HEK293T (cell line): ENCODE measurements at regions not wholly inside any gene's neighbourhood (a gene's known extent, or its start where the extent isn't known, plus 50 kb on each side); places are given as distances from the start of the nearest gene placed in this dataset.
"Not testable (repeated sequence)": the region's sequence is repeated elsewhere in the genome, so short reads cannot be mapped to it uniquely, and the experiment has no call there.

Experiments used
- CTCF ChIA-PET: fragments of 350-600 bp; formaldehyde crosslinking; extraction: SDS; loops from one replicate; lab custom pipeline; 2021; ENCODE audit warnings: antibody characterized with exemption, inconsistent platforms; lab: Yijun Ruan, JAX
- POLR2A ChIA-PET: fragments of 350-600 bp; formaldehyde crosslinking; extraction: SDS; loops from one replicate; lab custom pipeline; 2020; ENCODE audit warnings: antibody characterized with exemption, inconsistent platforms; lab: Yijun Ruan, JAX
- DNase-seq: peaks from one replicate; pipeline ENCODE4 v3.0.0; 2012; ENCODE audit warnings: mixed read lengths; ENCODE audit errors: extremely low spot score
- ARNT ChIP-seq: fragments of 450-650 bp; IDR thresholded peaks from 2 replicates; pipeline ENCODE4 v1.6.1; 2017; ENCODE audit warnings: mild to moderate bottlenecking
- BHLHE40 ChIP-seq: fragments of 450-650 bp; IDR thresholded peaks from 2 replicates; pipeline ENCODE4 v1.6.1; 2016; ENCODE audit warnings: mild to moderate bottlenecking, moderate library complexity, borderline replicate concordance
- CTBP1 ChIP-seq: fragments of 450-650 bp; IDR thresholded peaks from 2 replicates; pipeline ENCODE4 v1.6.1; 2016; ENCODE audit warnings: borderline replicate concordance
- ELF4 ChIP-seq: fragments of 450-650 bp; IDR thresholded peaks from 2 replicates; pipeline ENCODE4 v1.6.1; 2017; ENCODE audit warnings: antibody characterized with exemption
- FOXA1 ChIP-seq: fragments of 450-650 bp; IDR thresholded peaks from 2 replicates; pipeline ENCODE4 v1.6.1; 2016; ENCODE audit warnings: mild to moderate bottlenecking
- FOXK2 ChIP-seq: fragments of 450-650 bp; IDR thresholded peaks from 2 replicates; pipeline ENCODE4 v1.6.1; 2016; ENCODE audit warnings: mild to moderate bottlenecking
- FOXM1 ChIP-seq: fragments of 450-650 bp; IDR thresholded peaks from 2 replicates; pipeline ENCODE4 v1.6.1; 2017; ENCODE audit warnings: mild to moderate bottlenecking, borderline replicate concordance
- HDGF ChIP-seq: fragments of 450-650 bp; IDR thresholded peaks from 2 replicates; pipeline ENCODE4 v1.6.1; 2017; ENCODE audit warnings: antibody characterized with exemption, borderline replicate concordance
- L3MBTL2 ChIP-seq: fragments of 450-650 bp; conservative IDR thresholded peaks from 2 replicates; pipeline ENCODE4 v1.6.1; 2016; ENCODE audit warnings: mild to moderate bottlenecking
- LEF1 ChIP-seq: fragments of 450-650 bp; IDR thresholded peaks from 2 replicates; pipeline ENCODE4 v1.6.1; 2017; ENCODE audit warnings: mild to moderate bottlenecking, borderline replicate concordance
- NFRKB ChIP-seq: fragments of 450-650 bp; IDR thresholded peaks from 2 replicates; pipeline ENCODE4 v1.6.1; 2016; ENCODE audit warnings: mild to moderate bottlenecking, moderate library complexity
- SP1 ChIP-seq: fragments of 450-650 bp; IDR thresholded peaks from 2 replicates; pipeline ENCODE4 v1.6.1; 2017
- SUZ12 ChIP-seq: fragments of 450-650 bp; IDR thresholded peaks from 2 replicates; pipeline ENCODE4 v1.6.1; 2016; ENCODE audit warnings: mild to moderate bottlenecking
- ZNF384 ChIP-seq: fragments of 450-650 bp; IDR thresholded peaks from 2 replicates; pipeline ENCODE4 v1.6.1; 2016
- TF ChIP-seq, protein P1 (sequence below): fragments of 450-650 bp; IDR thresholded peaks from 2 replicates; pipeline ENCODE4 v1.6.1; 2016

DNA sequence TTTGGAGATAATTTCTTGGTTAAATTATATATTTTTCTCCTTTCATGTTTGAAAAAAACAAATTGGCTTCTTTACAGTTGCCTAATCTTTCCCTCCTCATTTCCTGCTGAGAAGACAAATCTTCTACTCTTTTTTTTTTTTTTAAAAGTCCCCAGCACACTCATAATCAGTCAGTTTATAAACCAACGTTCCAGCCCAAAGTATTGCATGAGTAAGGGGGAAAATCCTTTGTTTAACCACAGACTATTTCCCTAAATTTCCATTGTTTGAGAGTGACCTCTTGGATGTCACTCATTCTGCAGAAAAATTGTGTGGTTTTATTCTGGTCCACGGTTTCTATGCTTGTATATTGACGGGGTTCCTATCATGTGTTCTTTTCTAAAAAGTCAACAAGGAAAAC lies 55.1 kb upstream of the TLR4 start:
- no peak for DNase-seq
- ChIA-PET CTCF (no interaction called here), POLR2A (no interaction called here)
- TF ChIP-seq, protein P1, sequence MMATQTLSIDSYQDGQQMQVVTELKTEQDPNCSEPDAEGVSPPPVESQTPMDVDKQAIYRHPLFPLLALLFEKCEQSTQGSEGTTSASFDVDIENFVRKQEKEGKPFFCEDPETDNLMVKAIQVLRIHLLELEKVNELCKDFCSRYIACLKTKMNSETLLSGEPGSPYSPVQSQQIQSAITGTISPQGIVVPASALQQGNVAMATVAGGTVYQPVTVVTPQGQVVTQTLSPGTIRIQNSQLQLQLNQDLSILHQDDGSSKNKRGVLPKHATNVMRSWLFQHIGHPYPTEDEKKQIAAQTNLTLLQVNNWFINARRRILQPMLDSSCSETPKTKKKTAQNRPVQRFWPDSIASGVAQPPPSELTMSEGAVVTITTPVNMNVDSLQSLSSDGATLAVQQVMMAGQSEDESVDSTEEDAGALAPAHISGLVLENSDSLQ: no peak

GRCh38 chr9:117644932-117645636 lies 59.1 kb upstream of the TLR4 start:
- no peak for DNase-seq
- TF ChIP-seq L3MBTL2: no peak
- POLR2A ChIA-PET: no interaction called here
- CTCF ChIA-PET: no interaction called here

DNA sequence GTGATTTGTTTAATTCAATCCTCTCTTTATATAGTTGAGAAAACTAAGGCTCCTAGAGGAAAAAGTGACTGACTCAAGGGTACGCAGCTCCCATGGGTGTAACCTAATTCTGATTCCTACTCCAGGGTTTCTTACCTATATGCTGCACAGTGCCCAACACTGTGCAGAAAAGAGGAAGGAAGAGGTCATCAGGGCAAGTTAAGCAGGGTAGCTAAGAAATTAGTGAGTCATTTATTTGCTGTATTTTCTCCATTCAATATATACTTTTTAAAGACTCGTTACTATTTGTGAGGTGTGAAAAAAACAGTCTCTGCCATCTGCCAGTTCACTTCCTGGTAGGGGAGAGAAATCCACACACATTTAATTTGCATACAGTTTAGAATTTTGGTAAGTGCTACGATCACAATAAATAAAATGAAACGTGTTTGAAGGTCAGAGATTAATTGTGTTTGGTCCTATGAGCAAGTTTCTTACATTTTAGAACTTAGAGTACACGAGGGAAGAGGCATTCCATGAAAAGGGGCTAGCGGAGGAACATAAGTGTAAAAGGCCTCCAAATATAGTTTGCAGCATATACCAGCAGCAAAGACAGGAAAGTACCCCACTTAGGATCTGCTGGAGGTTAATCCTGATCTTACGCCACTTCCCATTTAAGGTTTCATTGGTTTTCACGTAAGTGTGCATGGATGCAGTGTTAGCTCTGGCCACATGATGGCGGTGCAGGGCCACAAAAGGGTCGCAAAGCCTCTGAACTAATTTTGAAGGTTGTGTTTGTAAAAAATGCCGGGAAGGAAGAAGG lies 59.9 kb upstream of the TLR4 start:
- TF ChIP-seq FOXA1: no peak
- no peak for TF ChIP-seq FOXK2
- TF ChIP-seq ZNF384: no peak
- ChIA-PET CTCF (no interaction called here), POLR2A (no interaction called here)
- DNase-seq: peak; percentile 55

DNA sequence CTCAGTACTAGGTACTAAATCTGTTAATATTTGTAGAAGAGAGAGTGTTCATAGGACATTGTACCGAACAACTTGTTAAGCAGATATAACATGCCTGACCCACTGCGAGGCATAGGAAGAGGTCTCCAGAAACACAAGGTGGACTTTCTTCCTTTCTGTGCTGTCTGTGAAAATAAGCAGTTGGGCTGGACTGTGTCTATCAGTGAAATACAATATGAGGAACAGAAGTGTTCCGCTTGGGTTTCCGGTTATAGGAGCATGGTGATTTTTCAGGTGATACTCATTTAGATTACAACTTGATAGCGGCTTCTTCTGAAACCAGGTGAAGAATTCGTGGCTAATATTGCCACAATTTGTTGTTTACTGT lies 60.9 kb upstream of the TLR4 start:
- DNase-seq: no peak
- ChIA-PET POLR2A (no interaction called here), CTCF (no interaction called here)
- TF ChIP-seq FOXM1 (no peak), NFRKB (no peak), ELF4 (no peak)

DNA sequence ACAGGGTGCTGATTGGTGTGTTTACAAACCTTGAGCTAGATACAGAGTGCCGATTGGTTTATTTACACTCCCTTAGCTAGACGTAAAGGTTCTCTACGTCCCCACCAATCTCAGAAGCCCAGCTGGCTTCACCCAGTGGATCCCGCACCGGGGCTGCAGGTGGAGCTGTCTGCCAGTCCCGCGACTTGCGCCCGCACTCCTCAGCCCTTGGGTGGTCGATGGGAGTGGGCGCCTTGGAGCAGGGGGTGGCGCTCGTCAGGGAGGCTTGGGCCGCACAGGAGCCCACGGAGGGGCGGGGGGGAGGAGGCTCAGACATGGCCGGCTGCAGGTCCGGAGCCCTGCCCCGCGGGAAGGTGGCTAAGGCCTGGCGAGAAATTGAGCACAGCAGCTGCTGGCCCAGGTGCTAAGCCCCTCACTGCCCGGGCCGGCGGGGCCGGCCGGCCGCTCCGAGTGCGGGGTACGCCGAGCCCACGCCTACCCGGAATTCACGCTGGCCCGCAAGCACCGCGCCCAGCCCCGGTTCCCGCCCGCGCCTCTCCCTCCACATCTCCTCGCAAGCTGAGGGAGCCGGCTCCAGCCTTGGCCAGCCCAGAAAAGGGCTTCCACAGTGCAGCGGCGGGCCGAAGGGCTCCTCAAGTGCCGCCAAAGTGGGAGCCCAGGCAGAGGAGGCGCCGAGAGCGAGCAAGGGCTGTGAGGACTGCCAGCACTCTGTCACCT lies 61.5 kb upstream of the TLR4 start:
- POLR2A ChIA-PET, CTCF ChIA-PET, DNase-seq: not testable (repeated sequence)

DNA sequence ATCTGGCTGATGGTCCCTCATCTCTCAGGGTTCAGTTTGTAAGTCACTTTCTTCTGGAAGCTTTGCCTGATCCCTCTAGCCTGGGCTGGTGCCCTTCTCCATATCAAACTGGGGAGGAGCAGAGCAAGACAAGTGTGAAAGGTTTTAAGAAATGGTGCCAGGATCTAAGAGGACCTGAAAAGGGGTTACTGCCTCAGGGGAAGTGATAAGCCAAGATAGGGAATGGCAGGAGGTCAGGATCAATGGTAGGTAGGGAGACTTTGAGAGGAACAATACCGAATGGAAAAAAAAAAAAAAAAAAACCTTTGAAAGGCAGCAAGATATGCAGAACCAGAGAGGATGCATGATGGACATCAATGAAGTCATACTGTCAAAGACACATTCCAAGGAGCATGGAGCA lies 67.5 kb upstream of the TLR4 start:
- POLR2A ChIA-PET: no interaction called here
- no peak for DNase-seq
- CTCF ChIA-PET: no interaction called here
- TF ChIP-seq ZNF384 (no peak), FOXM1 (no peak), CTBP1 (no peak), HDGF (no peak), ARNT (no peak), NFRKB (no peak)

GRCh38 chr9:117625154-117625553 lies 79.0 kb upstream of the TLR4 start:
- TF ChIP-seq ELF4 (no peak), CTBP1 (no peak), FOXM1 (no peak), SUZ12 (no peak), HDGF (no peak), BHLHE40 (no peak), FOXA1 (no peak), NFRKB (no peak), L3MBTL2 (no peak), LEF1 (no peak), SP1 (no peak), ARNT (no peak)
- TF ChIP-seq, protein P1: no peak
- ChIA-PET CTCF (no interaction called here), POLR2A (no interaction called here)
- DNase-seq: no peak

- CTCF ChIA-PET: interaction anchor here (0.6 kb wide), 1 partner anchor 929 kb away, joined by 4 read pairs; no protein-coding TSS in a partner anchor
- POLR2A ChIA-PET: no interaction called here
- TF ChIP-seq FOXA1: no peak
- no peak for DNase-seq
Measured at GRCh38 chr9:117624106-117624505, 80.1 kb upstream of the TLR4 start.
